CD1c-positive myeloid dendritic cell (primary cell): ENCODE measurements at regions not wholly inside any gene's neighbourhood (a gene's known extent, or its start where the extent isn't known, plus 50 kb on each side); places are given as distances from the start of the nearest gene placed in this dataset.

Experiments
- DNase-seq: peaks from one replicate; pipeline ENCODE4 v3.0.0-alpha.2; 2016; ENCODE audit errors: extremely low spot score

DNA sequence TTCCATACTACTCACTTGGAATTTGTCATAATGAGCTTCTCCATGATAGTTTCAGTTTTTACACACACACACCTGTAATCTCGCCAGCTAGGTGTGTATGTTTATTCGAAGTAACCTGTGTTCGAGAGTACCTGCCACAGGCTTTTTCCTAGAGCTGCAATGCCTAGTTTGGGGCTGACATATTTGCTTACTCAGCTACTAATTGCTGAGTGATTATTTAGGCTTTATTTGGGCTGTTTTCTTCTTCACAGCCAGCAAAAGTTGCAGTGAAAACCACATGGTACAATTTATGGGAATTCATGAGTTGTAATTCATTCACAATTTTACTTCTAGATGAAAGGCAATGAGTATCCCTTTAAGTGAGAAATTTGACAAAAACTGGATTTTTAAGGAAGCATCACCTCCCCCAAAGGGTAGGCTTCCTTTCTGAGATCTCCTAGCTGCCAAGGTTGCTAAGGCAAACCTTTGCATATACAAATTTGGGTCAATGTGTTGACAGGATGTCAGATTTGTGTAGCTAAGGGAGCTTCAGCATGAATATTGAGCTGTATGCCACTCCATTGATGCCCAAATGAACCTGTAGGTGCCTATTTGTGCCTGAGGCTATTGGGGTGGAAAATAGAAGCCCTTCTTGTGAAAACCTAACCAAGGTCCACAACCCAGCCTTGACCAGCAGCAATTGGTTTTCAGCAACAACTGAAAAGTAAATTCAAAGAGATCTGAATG is 108.7 kb upstream of the OTX2 start:
- DNase-seq = no peak

DNA sequence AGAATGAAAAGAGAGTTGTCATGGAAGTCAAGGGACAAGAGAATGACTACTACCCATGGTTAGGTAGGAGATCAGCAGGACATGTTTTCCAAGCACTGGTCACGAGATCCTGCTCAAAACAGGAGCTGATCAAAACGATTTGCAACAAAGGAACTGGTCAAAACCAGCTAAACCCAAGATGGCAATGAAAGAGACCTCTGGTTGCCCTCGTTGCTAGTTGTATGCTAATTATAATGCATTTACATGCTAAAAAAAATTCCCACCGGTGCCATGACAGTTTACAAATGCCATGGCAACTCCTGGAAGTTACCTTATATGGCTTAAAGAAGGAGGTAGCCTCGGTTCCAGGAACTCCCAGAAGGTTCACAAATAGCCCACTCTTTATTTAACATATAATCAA is 95.0 kb upstream of the OTX2 start:
- no peak for DNase-seq

DNA sequence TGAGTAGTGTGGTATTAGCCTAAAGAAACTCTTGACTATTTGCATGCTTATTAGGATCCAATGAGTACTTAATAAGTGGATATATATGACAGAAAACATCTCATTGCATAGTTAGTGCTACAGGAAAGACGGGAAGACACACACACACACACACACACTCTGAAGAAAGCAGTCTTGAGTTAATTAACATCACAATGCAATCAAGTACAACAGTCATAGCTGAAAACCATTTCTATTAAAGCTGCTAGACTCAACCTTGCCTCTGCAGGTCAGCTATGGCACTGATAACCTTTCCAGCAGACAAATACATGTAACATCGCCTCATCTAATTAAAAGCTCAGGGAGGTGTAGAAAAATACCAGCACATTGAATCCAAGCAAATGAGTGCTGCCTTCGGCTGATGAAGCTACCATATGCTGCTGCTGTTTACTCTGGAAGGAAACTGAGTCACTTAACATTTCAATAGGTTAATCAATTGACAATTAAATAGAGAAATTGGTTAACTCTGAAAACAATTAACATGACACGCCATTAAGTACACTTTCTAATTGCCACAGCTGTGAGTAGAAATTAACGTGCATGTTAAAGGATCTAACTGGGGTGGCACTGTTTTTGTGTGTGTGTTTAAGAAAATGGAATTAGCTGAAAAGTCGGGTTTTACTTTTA is 93.2 kb upstream of the OTX2 start:
- no peak for DNase-seq

DNA sequence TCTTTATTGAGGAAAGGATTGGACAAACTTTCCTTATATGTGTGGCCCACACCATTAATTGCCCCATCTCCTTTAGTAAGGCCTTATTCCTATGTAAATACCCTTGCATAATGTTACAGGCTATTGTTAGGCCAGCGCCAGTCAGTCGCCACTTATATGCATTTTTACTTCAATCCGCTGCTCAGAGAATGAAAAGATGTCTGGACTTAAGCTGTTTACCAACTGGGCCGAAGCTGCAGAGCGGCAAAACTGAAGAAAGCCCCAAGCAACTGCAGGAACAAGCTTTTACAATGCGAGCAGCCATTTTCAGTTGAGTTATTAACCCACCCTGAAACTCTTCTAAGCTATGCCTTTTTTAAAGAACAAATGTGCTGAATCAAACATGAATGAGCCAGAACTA is 92.1 kb upstream of the OTX2 start:
- no peak for DNase-seq

DNA sequence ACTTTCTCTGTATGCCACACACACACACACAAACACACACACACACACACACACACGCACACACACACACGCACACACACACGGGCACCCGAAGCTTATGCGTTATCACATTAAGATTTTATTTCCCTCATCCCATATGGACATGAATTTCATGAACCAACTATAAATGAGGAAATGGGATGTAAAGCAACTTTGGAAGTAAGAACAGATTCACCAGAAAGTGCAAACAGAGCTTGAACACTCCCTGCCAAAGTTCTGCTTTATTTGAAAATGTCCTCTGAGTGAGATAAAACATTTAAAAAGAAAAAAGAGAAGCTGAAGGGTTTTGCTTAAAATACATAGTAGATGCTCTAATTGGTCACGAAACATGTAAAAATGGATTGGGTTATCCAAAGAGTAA is 90.4 kb upstream of the OTX2 start:
- DNase-seq = no peak

DNA sequence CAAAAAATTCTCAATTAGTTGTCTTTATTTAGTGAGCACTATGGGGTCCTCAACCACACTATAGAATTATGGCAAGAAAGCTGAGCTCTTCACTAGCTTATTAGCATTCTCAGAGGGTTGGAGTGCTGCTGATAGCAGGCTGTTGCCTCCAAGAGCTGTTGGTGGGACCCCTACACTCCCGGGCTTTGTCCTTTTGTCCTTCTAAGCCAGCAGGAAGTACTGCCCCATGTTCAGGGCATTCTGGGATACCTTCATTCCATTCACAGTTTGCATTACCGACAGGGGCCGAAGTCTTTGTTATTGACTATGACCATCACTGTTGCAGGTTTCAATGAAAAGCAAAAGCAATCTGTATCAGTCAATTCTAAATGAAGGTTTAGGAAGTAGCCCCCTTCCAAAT is 89.5 kb upstream of the OTX2 start:
- DNase-seq = no peak

DNA sequence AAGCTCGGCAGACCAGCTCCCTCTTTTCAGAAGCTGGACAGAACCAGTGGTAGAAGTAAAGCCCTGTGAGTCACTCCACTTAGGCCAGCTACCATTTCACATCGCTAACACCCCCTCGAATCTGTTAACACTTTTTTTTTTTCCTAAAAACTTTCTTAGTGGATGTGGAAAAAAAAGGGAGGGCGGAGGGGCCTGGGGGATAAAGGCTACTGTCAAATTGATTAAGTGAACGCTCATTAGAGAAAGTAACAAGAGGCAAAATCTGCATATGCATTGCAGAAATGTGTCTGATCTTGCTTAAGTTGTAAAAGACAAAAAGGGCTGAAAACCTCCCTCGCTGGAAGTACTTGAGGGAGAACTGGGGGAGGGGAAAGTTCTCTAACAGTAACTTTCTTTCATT is 86.6 kb upstream of the OTX2 start:
- DNase-seq = no peak

DNA sequence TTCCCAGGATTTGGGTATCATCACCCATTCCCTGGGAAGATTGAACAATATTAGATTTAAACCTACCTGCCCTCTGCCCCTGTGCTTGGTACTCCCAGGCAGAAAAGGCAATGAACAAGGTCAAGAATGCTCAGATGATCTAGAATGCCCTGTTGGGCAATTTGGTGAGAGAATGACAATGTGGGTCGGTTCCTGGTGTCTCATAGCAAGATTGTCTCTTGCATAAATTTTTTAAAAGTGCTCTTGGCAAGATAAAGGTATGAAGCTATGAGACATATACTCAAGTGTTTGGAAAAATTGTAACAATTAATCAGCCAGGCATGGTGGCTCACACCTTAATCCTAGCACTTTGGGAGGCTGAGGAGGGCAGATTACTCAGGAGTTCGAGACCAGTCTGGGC is 86.0 kb upstream of the OTX2 start:
- DNase-seq = no peak

DNA sequence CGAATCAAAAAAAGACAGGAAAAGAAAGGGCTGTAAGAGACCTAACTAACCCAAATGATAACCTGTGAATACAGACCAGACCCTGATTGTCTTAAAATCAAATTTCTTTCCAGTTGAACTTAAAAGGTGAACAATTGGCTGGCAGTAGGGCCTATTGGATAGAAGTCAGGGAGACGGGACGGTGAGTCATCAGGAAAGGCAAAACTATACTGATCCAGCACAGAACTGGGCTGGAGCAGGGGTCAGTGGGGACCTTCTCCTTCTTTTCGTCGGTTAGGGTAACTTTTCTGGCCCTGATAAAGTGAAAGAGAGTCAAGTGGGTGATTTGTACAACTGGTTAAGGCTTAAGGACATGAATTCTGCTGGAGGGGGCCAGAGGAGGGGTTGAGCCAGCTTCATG is 84.9 kb upstream of the OTX2 start:
- DNase-seq = no peak

DNA sequence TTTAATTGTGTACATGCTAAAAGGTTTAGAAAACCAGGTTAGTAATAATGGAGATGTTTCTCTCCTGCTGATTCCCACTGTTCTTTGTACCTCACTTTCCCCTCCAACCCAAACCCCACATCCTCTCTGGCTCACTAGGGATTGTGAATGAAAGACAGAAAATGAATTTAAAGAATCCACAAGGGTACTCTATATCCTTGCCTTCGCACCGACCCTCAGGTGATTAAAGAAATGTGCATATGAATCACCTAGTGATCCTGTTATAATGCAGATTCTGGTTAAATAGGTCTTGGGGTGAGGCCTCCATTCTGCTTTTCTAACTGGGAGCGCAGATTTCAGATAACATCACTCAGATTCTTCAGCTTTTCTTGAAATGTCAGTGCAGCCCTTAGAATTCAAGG is 84.3 kb upstream of the OTX2 start:
- no peak for DNase-seq

DNA sequence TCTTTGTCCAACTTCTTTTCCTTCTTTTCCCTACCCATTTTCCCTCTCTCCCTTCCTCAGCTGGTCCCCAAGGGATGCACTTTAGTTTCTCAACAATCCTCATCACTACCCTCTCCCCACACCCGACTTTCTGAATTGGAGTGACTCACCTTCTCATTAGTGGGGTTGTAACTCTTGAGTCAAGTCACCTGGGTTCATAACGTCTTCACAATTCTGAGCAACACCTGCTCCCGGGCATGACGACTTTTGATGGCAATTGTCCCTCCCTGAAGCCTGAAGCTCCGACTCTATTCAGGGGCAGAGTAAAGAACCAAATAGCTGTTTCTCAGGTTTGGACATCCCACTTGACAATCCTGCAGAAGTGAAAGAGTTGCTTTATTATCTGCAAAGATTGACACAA is 82.7 kb upstream of the OTX2 start:
- no peak for DNase-seq

DNA sequence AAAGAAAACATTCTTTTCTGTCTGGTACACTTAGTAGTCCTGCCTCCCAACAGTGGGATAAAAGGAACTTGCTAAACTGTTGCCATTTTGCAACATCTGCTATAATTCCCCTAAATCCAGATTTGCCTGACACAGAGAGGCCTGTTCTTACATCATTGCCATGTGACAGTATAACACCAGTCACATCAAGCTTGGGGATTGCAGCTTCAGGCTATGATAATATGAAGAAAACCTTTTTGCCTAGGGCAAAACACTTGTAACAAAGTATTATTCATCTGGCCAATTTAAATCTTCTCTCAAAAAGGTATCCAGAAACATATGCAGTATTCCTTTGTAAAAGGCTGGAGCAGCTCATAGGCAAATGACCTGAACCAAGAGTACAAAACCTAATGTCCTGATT is 80.9 kb upstream of the OTX2 start:
- DNase-seq = no peak

DNA sequence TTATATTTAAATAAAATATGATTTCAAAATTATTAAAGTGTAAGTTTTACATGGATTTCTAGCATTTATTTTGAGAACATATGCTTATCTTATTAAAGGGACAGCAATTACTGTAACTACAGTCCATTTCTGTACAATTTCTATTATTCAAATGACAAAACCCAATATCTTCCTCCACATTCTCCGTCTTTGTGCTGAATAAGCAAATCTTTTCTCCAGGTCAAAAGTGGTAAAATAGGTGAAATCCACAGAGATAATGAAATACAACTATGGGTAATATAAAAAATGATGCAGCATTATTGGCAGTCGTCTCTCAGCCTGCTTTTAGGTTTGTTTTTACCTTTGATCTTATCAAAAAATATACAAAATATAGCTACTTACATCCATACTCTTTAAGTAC is 79.4 kb upstream of the OTX2 start:
- no peak for DNase-seq

DNA sequence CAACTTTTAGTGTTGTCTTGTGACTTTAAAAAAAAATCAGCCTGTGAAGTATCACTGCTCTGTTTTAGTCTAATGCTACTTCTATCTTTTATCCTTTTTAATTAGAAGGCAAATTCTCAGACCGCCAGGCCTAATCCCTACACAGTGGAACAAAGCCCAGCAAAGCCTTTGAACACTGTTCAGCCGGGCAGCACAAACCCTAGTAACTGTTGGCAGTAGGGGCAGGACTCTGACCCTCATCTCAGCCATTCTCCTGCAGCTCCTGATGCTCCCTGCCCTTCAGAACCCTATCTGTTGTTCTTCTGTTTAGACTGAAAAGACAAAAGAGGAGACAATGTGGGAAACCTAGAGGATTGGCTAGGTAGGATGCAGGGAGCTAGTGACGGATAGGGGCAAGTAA is 78.0 kb upstream of the OTX2 start:
- DNase-seq = no peak

DNA sequence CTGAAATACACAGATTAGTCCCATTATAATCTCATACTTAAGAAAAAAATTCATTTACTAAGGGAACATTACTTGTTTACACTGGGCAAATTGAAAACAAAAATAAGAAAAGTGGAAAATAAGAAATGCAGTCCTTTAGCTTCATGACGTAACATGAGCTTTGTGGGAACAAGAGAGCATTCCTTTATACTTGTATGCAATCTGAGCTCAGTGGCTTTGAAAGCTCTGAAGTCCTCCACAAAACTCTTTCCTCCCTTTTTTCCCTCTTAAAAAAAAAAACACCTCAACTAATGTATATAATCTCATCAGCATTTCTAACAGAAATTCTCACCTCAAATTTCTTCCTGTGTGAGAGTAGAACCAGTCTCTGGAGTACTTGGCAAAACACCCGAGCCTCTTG is 76.9 kb upstream of the OTX2 start:
- no peak for DNase-seq

DNA sequence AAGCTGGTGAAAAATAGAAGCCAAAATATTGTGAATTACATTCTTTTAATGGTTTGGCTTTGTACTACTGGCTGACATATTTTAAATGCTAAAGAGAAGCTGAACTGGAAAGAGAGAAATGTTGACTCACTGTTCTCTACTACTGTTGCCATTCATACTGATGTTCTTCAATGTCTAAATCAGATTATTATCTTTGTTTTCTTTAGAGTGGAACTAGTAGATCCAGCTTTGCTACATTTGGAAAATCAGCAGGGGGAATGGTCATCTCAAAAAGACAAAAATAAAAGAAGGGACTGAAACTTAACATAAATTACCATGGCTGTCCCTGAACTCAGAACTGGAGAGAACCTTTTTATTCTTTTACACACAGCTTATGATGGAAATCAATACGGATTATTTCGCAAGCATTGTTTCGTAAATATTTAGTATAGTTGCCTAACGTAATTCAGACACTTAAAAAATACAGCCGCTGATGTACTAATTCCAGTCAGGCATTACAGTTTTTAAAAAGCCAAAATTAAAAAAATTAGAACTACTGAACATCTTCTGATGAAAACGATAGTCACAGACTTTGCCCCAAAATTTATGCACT is 76.3 kb upstream of the OTX2 start:
- no peak for DNase-seq

DNA sequence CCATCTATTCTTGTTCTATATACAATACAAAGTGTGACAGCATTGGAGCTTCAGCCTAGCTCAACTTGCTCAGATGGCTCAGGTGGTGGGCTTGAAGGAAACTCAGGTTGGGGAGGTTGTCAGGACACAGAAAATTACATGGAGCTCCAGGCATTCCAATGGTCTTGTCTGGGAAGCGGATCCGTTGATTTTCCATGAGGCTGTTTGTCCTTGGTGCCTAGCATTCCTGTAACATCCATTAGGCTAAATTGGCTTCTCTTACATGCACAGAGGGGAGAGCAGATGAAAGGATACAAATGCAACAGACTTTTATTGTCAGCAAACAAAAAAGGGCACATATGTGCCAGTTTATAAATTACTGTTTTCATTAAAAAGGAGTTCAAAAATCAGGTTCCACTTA is 75.5 kb upstream of the OTX2 start:
- no peak for DNase-seq

DNA sequence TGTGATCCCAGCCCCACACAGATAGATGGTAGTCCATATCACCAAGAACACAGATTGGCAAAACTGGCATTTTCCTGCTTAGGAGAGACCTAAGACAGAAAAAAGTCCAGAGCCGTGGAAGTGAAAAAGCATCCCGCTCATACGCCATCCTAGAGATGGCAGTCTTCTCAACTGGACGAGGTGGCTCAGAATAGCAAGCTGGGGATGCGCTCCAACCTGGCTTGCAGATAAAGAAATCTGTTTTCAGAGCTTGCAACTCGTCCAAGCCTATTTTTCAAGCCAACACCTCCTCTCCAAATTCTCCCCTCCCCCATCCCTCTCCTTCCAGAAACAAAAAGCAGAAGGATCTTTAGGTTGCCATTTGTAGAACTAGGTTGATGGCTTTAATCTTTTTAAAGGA is 74.3 kb upstream of the OTX2 start:
- DNase-seq = no peak

DNA sequence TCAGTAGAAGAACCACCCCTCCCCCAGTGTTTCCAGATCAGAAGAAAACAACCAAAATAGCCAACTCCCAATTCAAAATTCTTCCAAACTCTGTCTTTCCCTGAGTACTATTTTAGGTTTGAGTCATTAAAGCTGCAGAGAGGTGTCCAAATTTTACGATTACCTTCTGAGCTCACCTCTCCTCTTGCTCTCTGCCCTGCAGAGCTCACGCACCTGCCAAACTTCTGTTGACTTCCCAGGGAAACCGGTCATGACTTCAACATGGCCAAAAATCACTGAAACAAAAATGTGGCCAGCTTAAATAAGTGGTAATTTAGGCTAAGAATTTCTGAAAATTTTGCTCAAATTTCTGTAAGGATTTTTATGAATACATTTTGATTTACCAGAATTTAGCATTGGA is 70.9 kb upstream of the OTX2 start:
- DNase-seq = no peak

DNA sequence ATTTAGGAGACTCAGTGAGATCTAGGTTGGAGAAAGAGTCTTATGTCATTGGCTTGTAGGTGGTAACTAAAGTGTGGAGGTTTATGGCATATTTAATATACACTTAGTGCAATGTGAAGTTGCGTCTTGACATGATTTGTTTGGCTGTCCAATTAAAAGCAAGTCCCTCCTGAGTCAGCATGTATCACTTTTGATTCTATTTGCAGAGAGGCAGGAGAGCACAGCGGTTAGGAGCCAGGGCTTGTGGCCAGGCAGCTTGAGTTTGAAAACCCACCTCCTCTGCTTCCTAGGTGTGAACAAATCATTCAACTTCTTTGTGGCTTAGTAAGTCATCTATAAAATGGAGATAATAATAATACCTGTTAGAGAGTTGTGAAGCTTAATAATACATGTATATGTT is 68.5 kb upstream of the OTX2 start:
- DNase-seq = no peak

DNA sequence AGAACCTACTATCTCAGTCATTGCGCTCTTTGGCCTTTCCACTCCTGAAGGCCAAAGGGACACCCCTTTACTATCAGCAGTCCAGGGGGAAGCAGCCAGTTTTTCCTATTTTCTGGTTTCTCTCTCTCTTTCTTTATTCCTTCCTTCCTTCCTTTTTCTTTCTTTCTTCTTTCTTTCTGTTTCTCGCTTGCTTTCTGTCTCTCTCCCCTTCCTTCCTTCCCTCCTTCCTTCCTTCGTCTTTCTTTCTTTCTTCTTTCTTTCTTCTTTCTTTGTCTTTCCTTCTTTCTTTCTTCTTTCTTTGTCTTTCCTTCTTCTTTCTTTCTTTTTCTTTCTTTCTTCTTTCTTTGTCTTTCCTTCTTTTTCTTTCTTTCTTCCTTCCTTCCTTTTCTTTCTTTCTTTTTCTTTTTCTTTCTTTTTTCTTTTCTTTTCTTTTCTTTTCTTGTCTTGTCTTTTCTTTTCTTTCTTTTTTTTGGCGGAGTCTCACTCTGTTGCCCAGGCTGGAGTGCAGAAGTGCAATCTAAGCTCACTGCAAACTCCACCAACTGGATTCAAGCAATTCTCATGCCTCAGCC is 64.9 kb upstream of the OTX2 start:
- no peak for DNase-seq

DNA sequence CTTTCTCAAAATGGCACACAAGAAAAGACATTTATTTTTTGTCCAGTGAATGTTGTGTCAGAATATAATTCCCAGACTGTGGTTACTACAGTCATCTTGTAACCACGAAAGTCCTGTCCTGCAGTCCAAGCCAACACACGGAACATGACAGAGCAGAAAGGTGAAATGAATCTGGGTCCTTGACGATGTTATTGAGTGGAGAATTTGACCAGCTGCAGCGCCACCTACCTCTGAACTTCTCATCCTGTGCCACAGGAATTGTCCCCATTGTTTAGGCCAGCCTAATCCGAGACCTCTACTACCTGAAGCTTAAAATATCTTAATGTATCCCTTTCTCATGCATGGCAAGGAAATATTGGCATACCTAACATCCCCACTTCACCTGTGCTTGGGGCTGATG is 64.1 kb upstream of the OTX2 start:
- DNase-seq = no peak

DNA sequence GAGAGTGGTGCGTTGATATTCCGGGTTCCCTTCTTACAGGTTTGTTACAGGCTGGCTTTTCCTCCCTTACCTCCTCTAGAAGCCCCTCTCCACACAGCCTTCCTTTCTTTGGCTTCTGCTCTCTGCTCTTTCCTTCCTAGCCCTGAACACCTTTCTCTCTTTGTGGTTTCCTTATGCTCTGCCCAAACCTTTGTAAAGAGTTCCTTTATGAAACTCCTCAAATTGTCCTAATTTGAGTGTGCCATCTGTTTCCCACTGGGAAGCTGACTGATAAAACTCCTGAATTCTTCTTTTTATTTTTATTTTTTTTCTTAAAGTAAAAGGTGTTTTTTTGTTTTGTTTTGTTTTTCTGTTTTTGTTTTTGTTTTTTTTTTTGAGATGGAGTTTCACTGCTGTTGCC is 60.1 kb upstream of the OTX2 start:
- no peak for DNase-seq
